Osteocyte (in vitro differentiated cells): ENCODE measurements at regions not wholly inside any gene's neighbourhood (a gene's known extent, or its start where the extent isn't known, plus 50 kb on each side); places are given as distances from the start of the nearest gene placed in this dataset.
"Not testable (repeated sequence)": the region's sequence is repeated elsewhere in the genome, so short reads cannot be mapped to it uniquely, and the experiment has no call there.

Source experiments
- DNase-seq: peaks from one replicate; pipeline ENCODE4 v3.0.0; 2021; ENCODE audit warnings: mixed read lengths; ENCODE audit not compliant: unreplicated experiment; ENCODE audit errors: extremely low spot score
- H3K27ac Mint-ChIP-seq: one replicate; pipeline ENCODE4 v1.8.0; 2021; ENCODE audit warnings: mild to moderate bottlenecking, mixed read lengths; ENCODE audit not compliant: unreplicated experiment
- H3K27me3 Mint-ChIP-seq: one replicate; pipeline ENCODE4 v1.8.0; 2021; ENCODE audit warnings: mixed read lengths; ENCODE audit not compliant: unreplicated experiment
- H3K36me3 Mint-ChIP-seq: one replicate; pipeline ENCODE4 v1.8.0; 2021; ENCODE audit warnings: mixed read lengths; ENCODE audit not compliant: unreplicated experiment
- H3K4me1 Mint-ChIP-seq: one replicate; pipeline ENCODE4 v1.8.0; 2021; ENCODE audit warnings: mixed read lengths; ENCODE audit not compliant: unreplicated experiment
- H3K4me3 Mint-ChIP-seq: one replicate; pipeline ENCODE4 v1.8.0; 2021; ENCODE audit warnings: mild to moderate bottlenecking, moderate library complexity, mixed read lengths; ENCODE audit not compliant: unreplicated experiment
- H3K9me3 Mint-ChIP-seq: one replicate; pipeline ENCODE4 v1.8.0; 2021; ENCODE audit warnings: mixed read lengths; ENCODE audit not compliant: unreplicated experiment
- CTCF ChIP-seq: fragments of 200-600 bp; sonication (generic); IDR thresholded peaks from 2 replicates; pipeline ENCODE4 v1.5.0; 2021; ENCODE audit warnings: antibody characterized with exemption, mild to moderate bottlenecking, moderate library complexity

- no peak overlapping the region for H3K4me3 Mint-ChIP-seq
- H3K27me3 Mint-ChIP-seq = peaks cover 6% of the 10 kb centered on the region
- no peak overlapping the region for H3K27ac Mint-ChIP-seq
- H3K4me1 Mint-ChIP-seq = no peaks in the 10 kb centered on the region
- H3K36me3 Mint-ChIP-seq = no peaks in the 10 kb centered on the region
- no peaks in the 10 kb centered on the region for H3K9me3 Mint-ChIP-seq
- no peak for TF ChIP-seq CTCF
- DNase-seq = no peak
Measured at GRCh38 chr9:118659011-118659410, 710.2 kb downstream of the BRINP1 start.

GRCh38 chr9:118665226-118665919, 703.9 kb downstream of the BRINP1 start:
- H3K27ac Mint-ChIP-seq = no peak overlapping the region
- no peaks in the 10 kb centered on the region for H3K4me1 Mint-ChIP-seq
- no peak for DNase-seq
- no peaks in the 10 kb centered on the region for H3K36me3 Mint-ChIP-seq
- no peaks in the 10 kb centered on the region for H3K27me3 Mint-ChIP-seq
- TF ChIP-seq CTCF = no peak
- no peak overlapping the region for H3K4me3 Mint-ChIP-seq
- H3K9me3 Mint-ChIP-seq = no peaks in the 10 kb centered on the region

- Mint-ChIP-seq H3K4me1 (no peaks in the 10 kb centered on the region), H3K9me3 (no peaks in the 10 kb centered on the region), H3K27ac (no peak overlapping the region), H3K4me3 (no peak overlapping the region), H3K36me3 (no peaks in the 10 kb centered on the region), H3K27me3 (no peaks in the 10 kb centered on the region)
- DNase-seq = no peak
- TF ChIP-seq CTCF = no peak
Measured at GRCh38 chr9:118670011-118670953, 699.0 kb downstream of the BRINP1 start.

- Mint-ChIP-seq H3K27ac (no peak overlapping the region), H3K27me3 (no peaks in the 10 kb centered on the region), H3K4me1 (no peaks in the 10 kb centered on the region), H3K9me3 (no peaks in the 10 kb centered on the region), H3K36me3 (no peaks in the 10 kb centered on the region), H3K4me3 (no peak overlapping the region)
- TF ChIP-seq CTCF = no peak
- DNase-seq = no peak
Measured at GRCh38 chr9:118674942-118675341, 694.3 kb downstream of the BRINP1 start.

GRCh38 chr9:118677936-118678653, 691.1 kb downstream of the BRINP1 start:
- not testable (repeated sequence) for H3K27me3 Mint-ChIP-seq, H3K36me3 Mint-ChIP-seq, DNase-seq, H3K4me1 Mint-ChIP-seq, H3K27ac Mint-ChIP-seq, H3K9me3 Mint-ChIP-seq, H3K4me3 Mint-ChIP-seq
